ENCODE measurements at regions not wholly inside any gene's neighbourhood (a gene's known extent, or its start where the extent isn't known, plus 50 kb on each side); places are given as distances from the start of the nearest gene placed in this dataset.

DNA sequence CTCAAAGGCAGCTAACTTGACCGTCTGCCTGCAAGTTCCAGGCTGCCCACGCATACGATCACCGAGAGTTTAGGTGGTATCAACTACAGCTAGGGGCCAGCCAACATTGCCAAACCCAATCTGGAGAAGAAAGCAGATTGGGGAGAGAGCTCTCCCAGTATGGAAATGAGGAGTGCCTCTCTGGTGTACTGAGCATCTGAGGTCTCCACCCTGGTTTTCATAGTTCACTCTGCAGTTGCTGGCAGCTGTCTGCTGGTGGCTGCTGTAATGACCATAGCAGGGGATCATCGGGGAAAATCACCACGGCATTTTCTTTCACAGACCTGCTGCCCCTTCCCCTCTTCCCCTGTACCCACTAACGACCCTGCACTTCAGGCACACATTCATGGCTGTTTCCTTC, 201.7 kb downstream of the NUFIP1 start:
- TF ChIP-seq JUND (IDR thresholded peaks at IDR 0.05) (no peak), CTCF (IDR thresholded peaks at IDR 0.05; ENCODE audit: low read depth, low read length, missing input control) (no peak), RXRA (IDR thresholded peaks at IDR 0.05) (no peak), ZBTB33 (IDR thresholded peaks at IDR 0.05) (no peak), GABPA (IDR thresholded peaks at IDR 0.05 in 1 of 2, conservative IDR thresholded peaks at IDR 0.05 in 1 of 2) (no peak)

All from liver (tissue), 3 donors.